Esophagus squamous epithelium (tissue), 4 donors: ENCODE measurements at regions not wholly inside any gene's neighbourhood (a gene's known extent, or its start where the extent isn't known, plus 50 kb on each side); places are given as distances from the start of the nearest gene placed in this dataset.

Source experiments
- POLR2A ChIP-seq, 4 donors: fragments of 450-650 bp; IDR thresholded peaks; one replicate each; pipeline ENCODE4 v1.6.1; 2017; ENCODE audit warnings: antibody characterized with exemption in 4 of 4, mild to moderate bottlenecking in 4 of 4, moderate library complexity in 3 of 4
- TF ChIP-seq, protein P1 (sequence below), 6 experiments: fragments of 450-650 bp in 4 of 6; fragments of 200-600 bp in 2 of 6; sonication (generic) in 2 of 6; IDR thresholded peaks; one replicate each; pipeline ENCODE4 v1.5.1; 2016 to 2019; ENCODE audit warnings: antibody characterized with exemption in 6 of 6, mild to moderate bottlenecking in 4 of 6, moderate library complexity in 4 of 6

DNA sequence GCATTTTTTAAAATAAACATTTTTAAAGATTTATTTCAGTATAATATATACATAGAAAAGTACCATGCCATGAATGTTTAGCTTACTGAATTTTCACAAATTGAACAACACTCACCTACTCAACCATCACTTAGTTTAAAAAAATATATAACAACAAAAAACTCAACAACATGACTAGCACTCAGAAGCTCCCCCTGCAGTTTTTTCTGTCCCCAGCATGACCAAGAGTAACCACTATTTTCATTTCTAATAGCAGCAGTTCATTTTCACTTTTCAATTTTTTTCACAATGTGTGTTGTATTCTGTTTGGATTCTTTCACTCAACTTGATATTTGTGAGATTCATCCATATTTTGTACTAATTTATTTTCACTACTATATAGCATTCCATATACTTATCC lies 162.3 kb upstream of the POGK start:
- TF ChIP-seq, protein P1, sequence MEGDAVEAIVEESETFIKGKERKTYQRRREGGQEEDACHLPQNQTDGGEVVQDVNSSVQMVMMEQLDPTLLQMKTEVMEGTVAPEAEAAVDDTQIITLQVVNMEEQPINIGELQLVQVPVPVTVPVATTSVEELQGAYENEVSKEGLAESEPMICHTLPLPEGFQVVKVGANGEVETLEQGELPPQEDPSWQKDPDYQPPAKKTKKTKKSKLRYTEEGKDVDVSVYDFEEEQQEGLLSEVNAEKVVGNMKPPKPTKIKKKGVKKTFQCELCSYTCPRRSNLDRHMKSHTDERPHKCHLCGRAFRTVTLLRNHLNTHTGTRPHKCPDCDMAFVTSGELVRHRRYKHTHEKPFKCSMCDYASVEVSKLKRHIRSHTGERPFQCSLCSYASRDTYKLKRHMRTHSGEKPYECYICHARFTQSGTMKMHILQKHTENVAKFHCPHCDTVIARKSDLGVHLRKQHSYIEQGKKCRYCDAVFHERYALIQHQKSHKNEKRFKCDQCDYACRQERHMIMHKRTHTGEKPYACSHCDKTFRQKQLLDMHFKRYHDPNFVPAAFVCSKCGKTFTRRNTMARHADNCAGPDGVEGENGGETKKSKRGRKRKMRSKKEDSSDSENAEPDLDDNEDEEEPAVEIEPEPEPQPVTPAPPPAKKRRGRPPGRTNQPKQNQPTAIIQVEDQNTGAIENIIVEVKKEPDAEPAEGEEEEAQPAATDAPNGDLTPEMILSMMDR (IDR thresholded peaks at IDR 0.05): no peak
- no peak for TF ChIP-seq POLR2A (IDR thresholded peaks at IDR 0.05)
